GM12878 (cell line): ENCODE measurements at regions not wholly inside any gene's neighbourhood (a gene's known extent, or its start where the extent isn't known, plus 50 kb on each side); places are given as distances from the start of the nearest gene placed in this dataset.

Experiments used
- DPF2 ChIP-seq: fragments of 450-650 bp; IDR thresholded peaks from 2 replicates; pipeline ENCODE4 v1.6.1; 2017; ENCODE audit warnings: mild to moderate bottlenecking
- MXI1 ChIP-seq: fragments of 150-350 bp; IDR thresholded peaks from 2 replicates; pipeline ENCODE4 v1.6.1; 2011; ENCODE audit warnings: low read depth, mild to moderate bottlenecking, inconsistent platforms, low read length, improper control_type of control experiment
- NR2C2 ChIP-seq: IDR thresholded peaks from 2 replicates; pipeline ENCODE4 v1.6.1; 2011; ENCODE audit warnings: borderline replicate concordance, low read depth; ENCODE audit not compliant: control insufficient read depth, insufficient read length
- POLR2A ChIP-seq: IDR thresholded peaks from 2 replicates; pipeline ENCODE4 v1.6.1; 2011; ENCODE audit warnings: low read depth, mild to moderate bottlenecking, low read length
- REST ChIP-seq: IDR thresholded peaks from 2 replicates; pipeline ENCODE4 v1.6.1; 2012; ENCODE audit warnings: mild to moderate bottlenecking, low read depth, low read length
- TAF1 ChIP-seq: IDR thresholded peaks from 2 replicates; pipeline ENCODE4 v1.6.1; 2011; ENCODE audit warnings: mild to moderate bottlenecking, low read depth, low read length, borderline replicate concordance

- TF ChIP-seq MXI1 (no peak), TAF1 (no peak), REST (no peak), POLR2A (no peak), DPF2 (no peak), NR2C2 (no peak)
Measured at GRCh38 chr9:38278457-38278856, 114.0 kb upstream of the ALDH1B1 start.
